Activated T-cell treated with anti-CD3 and anti-CD28 coated beads, Interleukin-2, amount 50 U/mL, for 48 hours (primary cell): ENCODE measurements at regions not wholly inside any gene's neighbourhood (a gene's known extent, or its start where the extent isn't known, plus 50 kb on each side); places are given as distances from the start of the nearest gene placed in this dataset.
"Not testable (repeated sequence)": the region's sequence is repeated elsewhere in the genome, so short reads cannot be mapped to it uniquely, and the experiment has no call there.

Experiments used
- DNase-seq, 2 experiments: peaks; one replicate each; pipeline ENCODE4 v3.0.0-alpha.2; 2020

GRCh38 chr16:29212084-29213027, 194.2 kb downstream of the NPIPB11 start:
- not testable (repeated sequence) for DNase-seq

DNA sequence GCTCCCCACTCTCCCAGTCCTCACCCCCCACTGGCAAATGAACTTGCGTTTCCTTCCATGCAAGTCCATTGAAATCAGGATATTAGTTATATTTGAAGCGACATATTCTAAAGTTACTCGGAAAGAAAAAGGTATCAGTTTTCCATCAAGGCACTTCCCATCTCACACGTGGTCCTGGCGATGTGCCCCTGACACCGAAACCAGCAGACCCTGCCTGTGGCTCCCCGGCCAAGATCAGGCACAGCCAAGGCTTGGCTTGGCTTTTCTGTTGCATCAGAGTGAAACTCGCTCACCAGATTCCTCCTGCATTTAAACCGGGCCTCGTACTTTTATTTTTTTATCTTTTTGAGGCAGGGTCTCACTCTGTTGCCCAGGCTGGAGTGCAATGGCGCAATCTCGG, 195.1 kb downstream of the NPIPB11 start:
- not testable (repeated sequence) for DNase-seq

- DNase-seq: not testable (repeated sequence)
Measured at GRCh38 chr16:29210299-29211150, 196.0 kb downstream of the NPIPB11 start.

DNA sequence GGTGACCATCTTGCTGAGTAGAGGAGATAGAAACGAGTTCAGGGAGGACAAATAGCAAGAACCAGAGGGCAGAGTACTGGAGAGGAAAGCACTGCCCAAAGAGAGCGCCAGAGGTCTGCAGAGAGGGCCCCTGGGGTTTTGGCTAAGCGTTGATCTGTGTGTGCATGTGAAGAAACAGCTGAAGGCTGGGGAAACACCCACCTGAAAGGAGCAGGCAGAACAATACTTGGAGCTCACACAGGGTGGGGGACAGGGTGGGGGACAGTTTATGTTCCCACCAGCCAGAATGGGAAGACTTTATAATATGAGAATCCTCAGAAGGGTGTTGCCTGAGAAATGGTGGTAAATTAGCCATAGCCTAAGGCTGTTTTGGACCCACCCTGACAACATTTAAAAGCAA, 200.4 kb downstream of the NPIPB11 start:
- DNase-seq: not testable (repeated sequence)

DNA sequence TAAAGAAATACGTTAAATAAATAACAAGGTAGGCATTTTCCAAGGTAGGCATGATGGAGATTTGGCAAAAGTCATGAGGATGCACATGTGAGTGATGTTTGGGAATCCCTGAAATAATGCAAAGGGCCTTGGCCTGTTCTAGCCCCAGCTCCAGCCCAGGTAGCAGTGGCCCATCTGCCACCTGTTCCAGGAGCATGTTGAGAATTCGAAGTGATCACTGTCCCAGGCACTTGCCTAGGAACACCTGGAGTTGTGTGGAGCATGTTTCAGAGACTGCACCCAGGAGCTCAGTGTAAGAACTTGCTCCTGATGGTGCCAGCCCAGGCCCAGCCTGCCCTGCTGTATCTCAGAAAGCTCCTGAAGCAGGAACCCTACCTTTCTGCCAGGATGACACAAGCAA, 201.4 kb downstream of the NPIPB11 start:
- DNase-seq: not testable (repeated sequence)

DNA sequence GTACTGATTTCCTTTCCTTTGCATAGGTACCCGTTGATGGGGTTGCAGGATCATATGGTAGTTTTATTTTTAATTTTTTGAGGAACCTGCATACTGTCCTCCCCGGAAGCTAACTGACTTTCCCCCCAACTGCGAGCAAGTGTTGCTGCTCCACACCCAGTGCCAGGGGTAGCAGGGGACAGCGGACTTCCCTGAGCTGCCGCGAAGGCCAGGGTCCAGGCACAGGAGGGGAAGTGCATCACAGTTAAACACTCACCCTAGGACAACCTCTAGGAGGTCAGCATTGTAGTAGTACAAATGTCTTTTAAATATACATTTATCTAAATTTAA, 201.7 kb downstream of the NPIPB11 start:
- DNase-seq: no peak

DNA sequence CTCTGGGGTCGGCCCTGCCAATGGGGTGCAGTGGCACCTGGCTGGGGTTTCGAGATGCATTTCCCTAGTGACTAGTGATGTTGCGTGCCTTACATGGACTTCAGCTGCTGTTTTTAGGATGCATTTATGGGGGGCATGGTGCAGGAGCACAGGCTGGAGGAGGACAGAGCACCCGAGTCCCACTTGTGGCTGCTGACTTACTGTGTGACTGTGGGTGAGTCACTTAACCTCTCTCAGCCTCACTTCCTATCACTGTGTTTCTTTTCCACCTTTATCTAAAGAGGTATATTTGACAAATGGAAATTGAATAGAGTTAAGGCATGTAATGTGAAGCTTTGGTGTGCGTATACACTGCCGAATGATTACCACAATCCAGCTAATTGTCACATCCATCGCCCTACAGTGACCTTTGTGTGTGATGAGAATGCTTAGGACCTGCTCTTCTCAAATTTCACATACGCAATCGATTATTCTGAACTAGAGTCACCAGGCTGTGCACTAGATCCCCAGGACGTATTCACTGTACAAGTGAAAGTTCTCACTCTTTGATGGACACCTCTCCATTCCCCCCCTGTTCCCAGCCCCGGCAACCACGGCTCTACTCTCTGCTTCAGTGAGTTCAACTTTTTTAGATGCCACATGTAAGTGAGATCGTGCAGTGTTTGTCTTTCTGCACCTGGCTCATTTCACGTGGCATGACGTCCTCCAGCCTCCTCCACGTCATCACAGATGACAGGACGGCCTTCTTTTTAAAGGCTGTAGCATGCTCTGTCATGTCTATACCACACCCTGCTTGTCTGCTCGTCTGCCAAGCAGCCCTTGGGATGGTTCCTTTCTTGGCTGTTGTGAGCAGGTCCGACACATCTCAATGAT, 202.3 kb downstream of the NPIPB11 start:
- DNase-seq: not testable (repeated sequence)

GRCh38 chr16:29203046-29203932, 203.2 kb downstream of the NPIPB11 start:
- DNase-seq: not testable (repeated sequence)

GRCh38 chr16:29202642-29203041, 203.9 kb downstream of the NPIPB11 start:
- DNase-seq: not testable (repeated sequence)

DNA sequence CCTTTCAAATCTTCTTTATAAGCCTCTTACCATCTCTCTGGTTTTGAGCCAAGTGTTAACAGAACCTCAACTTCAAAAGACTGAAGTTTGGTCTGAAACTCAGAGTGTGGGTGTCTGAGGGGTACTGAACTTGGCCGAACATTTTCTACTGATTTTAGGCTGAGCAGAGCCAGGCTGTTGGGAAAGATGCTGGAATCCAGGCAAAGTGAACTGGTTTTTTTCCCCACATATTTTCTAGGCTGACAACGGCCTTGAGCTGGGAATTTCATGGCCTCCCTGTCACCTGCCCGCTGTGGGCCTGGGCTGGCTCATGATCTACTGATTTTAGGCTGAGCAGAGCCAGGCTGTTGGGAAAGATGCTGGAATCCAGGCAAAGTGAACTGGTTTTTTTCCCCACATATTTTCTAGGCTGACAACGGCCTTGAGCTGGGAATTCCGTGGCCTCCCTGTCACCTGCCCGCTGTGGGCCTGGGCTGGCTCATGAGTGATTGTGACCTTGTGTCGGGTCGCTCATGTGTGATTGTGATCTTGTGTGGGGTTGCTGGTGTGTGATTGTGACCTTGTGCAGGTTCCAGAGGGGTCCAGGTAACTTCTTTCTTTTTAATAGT, 204.4 kb downstream of the NPIPB11 start:
- DNase-seq: not testable (repeated sequence)

- DNase-seq: not testable (repeated sequence)
Measured at GRCh38 chr16:29201296-29202024, 205.1 kb downstream of the NPIPB11 start.

GRCh38 chr16:29200681-29201080, 205.8 kb downstream of the NPIPB11 start:
- DNase-seq: not testable (repeated sequence)

DNA sequence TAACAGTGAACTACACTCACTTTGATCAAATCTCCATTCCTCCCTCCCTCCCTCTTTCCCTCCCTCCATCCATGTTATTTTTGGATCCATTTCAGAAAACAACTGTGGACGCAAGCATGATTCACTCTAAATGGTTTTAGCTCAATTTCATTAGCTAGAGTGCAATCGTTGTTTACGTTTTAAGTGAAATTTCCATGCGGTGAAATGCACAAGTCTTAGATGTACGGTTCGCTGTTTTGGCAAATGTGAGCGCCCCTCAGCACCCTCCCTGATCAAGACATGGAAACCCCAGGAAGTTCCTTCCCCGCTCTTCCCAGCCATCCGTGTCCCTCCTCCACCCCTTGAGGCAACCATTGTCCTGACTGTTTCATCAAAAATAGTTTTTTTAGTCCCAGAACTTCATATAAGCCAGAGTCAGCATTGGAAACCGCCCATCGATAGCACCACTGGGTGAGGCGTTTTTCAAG, 206.3 kb downstream of the NPIPB11 start:
- not testable (repeated sequence) for DNase-seq

GRCh38 chr16:29199626-29200025, 206.9 kb downstream of the NPIPB11 start:
- DNase-seq: not testable (repeated sequence)

DNA sequence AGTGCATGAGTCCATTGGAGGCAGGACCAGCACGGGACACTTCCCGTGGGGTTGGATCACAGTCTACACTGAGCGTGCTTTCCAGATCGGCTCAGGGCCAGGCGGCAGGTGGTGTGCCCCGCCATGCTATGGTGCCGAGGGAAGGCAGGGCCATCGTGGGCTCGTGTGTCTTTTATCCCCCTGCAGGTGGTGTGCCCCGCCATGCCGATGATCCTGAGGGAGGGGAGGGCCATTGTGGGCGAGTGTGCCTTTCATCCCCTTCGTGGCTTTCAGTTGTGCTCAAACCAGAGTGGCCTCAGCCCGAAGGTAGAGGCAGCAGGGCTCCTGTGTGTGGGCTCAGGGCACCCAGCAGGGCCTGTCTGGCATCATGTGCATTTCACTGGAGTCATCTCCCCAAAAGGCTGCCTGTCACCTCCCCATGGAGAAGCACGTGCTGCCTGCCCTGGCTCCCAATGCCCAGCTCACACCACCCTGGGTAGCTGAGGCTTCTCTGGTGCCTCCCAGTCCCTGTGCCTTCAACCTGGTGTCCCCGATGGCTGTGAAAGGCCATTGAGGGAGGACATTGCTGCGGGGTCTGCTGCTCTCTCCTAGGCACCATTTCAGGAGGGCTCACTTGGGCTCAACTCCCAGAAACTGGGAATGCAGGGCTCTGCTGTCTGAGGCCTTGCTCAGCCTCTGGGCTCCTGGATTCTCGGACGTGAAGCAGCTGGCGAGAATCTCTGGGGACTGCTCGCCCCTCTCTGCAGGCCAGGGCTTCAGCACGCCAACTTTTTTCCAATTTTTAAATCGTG, 207.6 kb downstream of the NPIPB11 start:
- DNase-seq: no peak

DNA sequence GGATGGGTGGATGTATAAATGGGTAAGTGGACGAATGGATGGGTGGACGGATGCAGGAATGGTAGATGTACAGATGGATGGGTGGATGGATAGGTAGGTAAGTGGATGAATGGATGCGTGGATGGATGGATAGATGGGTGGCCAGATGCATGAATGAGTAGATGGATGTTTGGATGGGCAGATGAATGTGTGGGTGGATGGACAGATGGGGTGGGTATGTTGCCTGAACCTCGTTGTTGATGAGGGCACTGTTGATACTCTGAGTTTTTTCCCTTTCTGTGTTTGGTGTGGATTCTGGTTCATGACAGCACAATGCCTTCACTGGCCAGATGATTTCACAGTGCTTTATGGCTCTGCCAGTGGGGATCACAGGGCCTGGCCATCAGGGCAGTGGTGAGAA, 208.3 kb downstream of the NPIPB11 start:
- no peak for DNase-seq

GRCh38 chr16:29197494-29198100, 208.9 kb downstream of the NPIPB11 start:
- not testable (repeated sequence) for DNase-seq

DNA sequence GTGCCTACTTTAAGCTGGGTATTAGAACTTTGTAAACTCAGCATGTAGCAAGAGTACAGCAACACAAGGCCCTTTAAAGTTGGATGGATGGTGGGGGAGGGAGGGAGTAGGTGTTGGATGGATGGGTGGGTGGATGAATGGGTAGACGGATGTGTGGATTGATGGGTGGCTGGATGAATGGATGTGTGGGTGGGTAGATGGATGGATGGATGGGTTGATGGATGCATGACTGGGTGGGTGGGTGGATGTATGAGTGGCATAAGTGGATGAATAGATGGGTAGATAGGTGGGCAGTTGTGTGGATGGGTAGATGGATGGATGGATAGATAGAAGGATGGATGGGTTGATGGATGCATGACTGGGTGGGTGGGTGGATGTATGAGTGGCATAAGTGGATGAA, 209.8 kb downstream of the NPIPB11 start:
- DNase-seq: not testable (repeated sequence)
